Adrenal gland (tissue), 9 donors: ENCODE measurements at regions not wholly inside any gene's neighbourhood (a gene's known extent, or its start where the extent isn't known, plus 50 kb on each side); places are given as distances from the start of the nearest gene placed in this dataset.

Source experiments
- DNase-seq, 7 donors: peaks; one replicate each; pipeline ENCODE4 v3.0.0-alpha.2; 2019 to 2020
- H3K27ac ChIP-seq, 5 donors: fragments of 200-600 bp; sonication (generic) in 4 of 5; 1 replicate in 3 of 5; 2 replicates in 2 of 5; pipeline versions ENCODE4 v1.5.1 to v1.8.0; 2016 to 2020; ENCODE audit warnings: mild to moderate bottlenecking in 1 of 5
- H3K27me3 ChIP-seq: fragments of 200-600 bp; 2 replicates; pipeline ENCODE4 v1.8.0; 2021
- H3K36me3 ChIP-seq, 2 donors: fragments of 200-600 bp; replicated peaks in 1 of 2; 1 replicate in 1 of 2; 2 replicates in 1 of 2; pipeline versions ENCODE4 v1.5.1 to v1.8.0; 2018 to 2022
- H3K4me1 ChIP-seq, 2 donors: fragments of 200-600 bp; replicated peaks in 1 of 2; 1 replicate in 1 of 2; 2 replicates in 1 of 2; pipeline versions ENCODE4 v1.5.1 to v1.8.0; 2018 to 2021
- H3K4me3 ChIP-seq, 4 donors: fragments of 200-600 bp; sonication (generic) in 3 of 4; one replicate each; pipeline ENCODE4 v1.5.1; 2016 to 2018
- H3K9me3 ChIP-seq, 3 donors: fragments of 200-600 bp; sonication (generic) in 1 of 3; replicated peaks in 1 of 3; 1 replicate in 2 of 3; 2 replicates in 1 of 3; pipeline versions ENCODE4 v1.5.1 to v1.8.0; 2016 to 2021
- POLR2A ChIP-seq, 2 donors: fragments of 450-650 bp; IDR thresholded peaks; one replicate each; pipeline ENCODE4 v1.6.1; 2017; ENCODE audit warnings: antibody characterized with exemption in 2 of 2, mild to moderate bottlenecking in 2 of 2, moderate library complexity in 1 of 2
- WGBS, 4 donors: extraction: QIAGEN DNeasy Blood & Tissue Kit in 2 of 4; methylation state at CpG; one replicate each; pipeline versions ENCODE4 v1.1.5 to v1.1.7; 2013 to 2017; 5-methylcytosine and 5-hydroxymethylcytosine counted together
- intact Hi-C, 2 donors: fragments of 100-400 bp; cut with DNase I; formaldehyde crosslinking; loops; one replicate each; pipeline versions ENCODE4 v1.14.1 to v1.15.0; 2022 to 2023
- TF ChIP-seq, protein P1 (sequence below), 6 experiments: fragments of 450-650 bp in 4 of 6; fragments of 200-600 bp in 2 of 6; sonication (generic) in 1 of 6; IDR thresholded peaks; 1 replicate in 5 of 6; 2 replicates in 1 of 6; pipeline versions ENCODE4 v1.5.1 to v1.8.0; 2016 to 2021; ENCODE audit warnings: antibody characterized with exemption in 6 of 6, mild to moderate bottlenecking in 2 of 6, moderate library complexity in 1 of 6
- donor health status: healthy with polysubstance abuse.
- donor health status: Bipolar disorder and iron deficiency.
- donor health status: DM: yes; HTN: yes; CAD: no.
- donor health status: DM: no; HTN: no; CAD: no.
- donor health status: DM: no; HTN: no; CAD: no.

GRCh38 chr16:72424757-72425156, 252.8 kb upstream of the PMFBP1 start:
- no peak overlapping the region for H3K4me3 ChIP-seq
- WGBS, 4 donors = 80 to 85% (median 83%) methylated on average over 7 of the region's 7 CpGs
- no peaks in the 10 kb centered on the region for H3K27me3 ChIP-seq
- TF ChIP-seq, protein P1, sequence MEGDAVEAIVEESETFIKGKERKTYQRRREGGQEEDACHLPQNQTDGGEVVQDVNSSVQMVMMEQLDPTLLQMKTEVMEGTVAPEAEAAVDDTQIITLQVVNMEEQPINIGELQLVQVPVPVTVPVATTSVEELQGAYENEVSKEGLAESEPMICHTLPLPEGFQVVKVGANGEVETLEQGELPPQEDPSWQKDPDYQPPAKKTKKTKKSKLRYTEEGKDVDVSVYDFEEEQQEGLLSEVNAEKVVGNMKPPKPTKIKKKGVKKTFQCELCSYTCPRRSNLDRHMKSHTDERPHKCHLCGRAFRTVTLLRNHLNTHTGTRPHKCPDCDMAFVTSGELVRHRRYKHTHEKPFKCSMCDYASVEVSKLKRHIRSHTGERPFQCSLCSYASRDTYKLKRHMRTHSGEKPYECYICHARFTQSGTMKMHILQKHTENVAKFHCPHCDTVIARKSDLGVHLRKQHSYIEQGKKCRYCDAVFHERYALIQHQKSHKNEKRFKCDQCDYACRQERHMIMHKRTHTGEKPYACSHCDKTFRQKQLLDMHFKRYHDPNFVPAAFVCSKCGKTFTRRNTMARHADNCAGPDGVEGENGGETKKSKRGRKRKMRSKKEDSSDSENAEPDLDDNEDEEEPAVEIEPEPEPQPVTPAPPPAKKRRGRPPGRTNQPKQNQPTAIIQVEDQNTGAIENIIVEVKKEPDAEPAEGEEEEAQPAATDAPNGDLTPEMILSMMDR (IDR thresholded peaks at IDR 0.05) = no peak
- no peak for TF ChIP-seq POLR2A (IDR thresholded peaks at IDR 0.05)
- H3K4me1 ChIP-seq = no peaks in the 10 kb centered on the region
- no peaks in the 10 kb centered on the region for H3K36me3 ChIP-seq
- H3K9me3 ChIP-seq = peaks cover 0 to 5% (median 0%) of the 10 kb centered on the region in 3 donors
- H3K27ac ChIP-seq = no peak overlapping the region
- intact Hi-C loops = no loop called here
- DNase-seq = no peak

- no peak overlapping the region for H3K27ac ChIP-seq
- H3K36me3 ChIP-seq = no peaks in the 10 kb centered on the region
- peaks cover 0 to 5% (median 0%) of the 10 kb centered on the region in 3 donors for H3K9me3 ChIP-seq
- TF ChIP-seq POLR2A (IDR thresholded peaks at IDR 0.05) = no peak
- TF ChIP-seq, protein P1 (IDR thresholded peaks at IDR 0.05) = no peak
- H3K4me3 ChIP-seq = no peak overlapping the region
- no peak for DNase-seq
- no peaks in the 10 kb centered on the region for H3K27me3 ChIP-seq
- 84 to 100% (median 93%) methylated on average over 1 of the region's 1 CpG for WGBS, 4 donors
- intact Hi-C loops = no loop called here
- no peaks in the 10 kb centered on the region for H3K4me1 ChIP-seq
Measured at GRCh38 chr16:72422308-72422897, 250.4 kb upstream of the PMFBP1 start.

- Histone ChIP-seq H3K9me3 (peaks cover 0 to 5% (median 0%) of the 10 kb centered on the region in 3 donors), H3K36me3 (no peaks in the 10 kb centered on the region), H3K4me3 (no peak overlapping the region), H3K4me1 (no peaks in the 10 kb centered on the region), H3K27ac (no peak overlapping the region), H3K27me3 (no peaks in the 10 kb centered on the region)
- TF ChIP-seq, protein P1 (IDR thresholded peaks at IDR 0.05) = no peak
- TF ChIP-seq POLR2A (IDR thresholded peaks at IDR 0.05) = no peak
- WGBS, 4 donors = 93 to 96% (median 94%) methylated on average over 4 of the region's 4 CpGs
- intact Hi-C loops = no loop called here
- no peak for DNase-seq
Measured at GRCh38 chr16:72419638-72420037, 247.7 kb upstream of the PMFBP1 start.

- Histone ChIP-seq H3K9me3 (no peaks in the 10 kb centered on the region), H3K36me3 (no peaks in the 10 kb centered on the region), H3K27ac (no peak overlapping the region), H3K4me1 (no peaks in the 10 kb centered on the region), H3K4me3 (no peak overlapping the region), H3K27me3 (no peaks in the 10 kb centered on the region)
- WGBS, 4 donors = 70 to 85% (median 78%) methylated on average over 1 of the region's 1 CpG
- intact Hi-C loops = no loop called here
- DNase-seq = no peak
- TF ChIP-seq, protein P1 (IDR thresholded peaks at IDR 0.05) = no peak
- TF ChIP-seq POLR2A (IDR thresholded peaks at IDR 0.05) = no peak
Measured at GRCh38 chr16:72415379-72415778, 243.4 kb upstream of the PMFBP1 start.
